RPMI8226 (cell line): ENCODE measurements at regions not wholly inside any gene's neighbourhood (a gene's known extent, or its start where the extent isn't known, plus 50 kb on each side); places are given as distances from the start of the nearest gene placed in this dataset.

Experiments
- DNase-seq: peaks from one replicate; pipeline ENCODE4 v3.0.0-alpha.2; 2015

DNA sequence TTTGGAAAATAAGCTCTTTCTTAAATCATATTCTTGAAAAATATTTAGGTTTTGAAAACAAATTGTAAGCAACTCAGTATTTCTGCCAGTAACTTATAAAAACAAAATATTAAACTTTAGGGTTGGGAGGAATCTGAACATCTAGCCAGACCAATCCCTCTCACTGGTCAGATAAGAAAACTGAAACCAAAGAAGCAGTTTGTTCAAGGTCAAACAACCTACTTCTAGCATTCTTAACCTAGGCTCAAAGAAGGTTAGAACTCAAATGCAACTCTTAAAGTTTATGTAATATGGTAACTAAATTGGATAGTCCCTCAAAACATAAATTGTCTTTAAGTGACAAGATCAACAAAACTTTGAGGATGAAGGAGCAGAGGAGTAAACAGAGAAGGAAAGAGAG, 374.9 kb upstream of the TNC start:
- no peak for DNase-seq

DNA sequence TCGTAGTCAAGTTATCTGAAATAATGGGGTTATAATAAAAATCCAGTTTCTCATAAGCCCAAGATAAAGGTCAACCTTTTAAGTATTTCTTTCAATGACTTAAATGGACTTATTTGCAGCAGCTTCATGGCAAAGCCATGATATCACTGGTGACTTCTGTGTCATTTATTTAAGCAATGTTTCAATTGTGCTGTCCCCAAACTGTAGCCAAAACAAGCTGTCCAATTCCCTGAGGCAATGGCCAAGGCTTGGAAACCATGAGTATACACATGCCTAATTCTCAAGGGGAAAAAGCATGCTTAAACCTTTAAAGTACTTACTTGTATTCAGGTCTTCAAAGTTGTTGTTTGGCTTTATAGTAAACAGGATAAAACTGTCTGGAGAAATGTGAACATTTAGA, 376.4 kb upstream of the TNC start:
- DNase-seq, result no peak

DNA sequence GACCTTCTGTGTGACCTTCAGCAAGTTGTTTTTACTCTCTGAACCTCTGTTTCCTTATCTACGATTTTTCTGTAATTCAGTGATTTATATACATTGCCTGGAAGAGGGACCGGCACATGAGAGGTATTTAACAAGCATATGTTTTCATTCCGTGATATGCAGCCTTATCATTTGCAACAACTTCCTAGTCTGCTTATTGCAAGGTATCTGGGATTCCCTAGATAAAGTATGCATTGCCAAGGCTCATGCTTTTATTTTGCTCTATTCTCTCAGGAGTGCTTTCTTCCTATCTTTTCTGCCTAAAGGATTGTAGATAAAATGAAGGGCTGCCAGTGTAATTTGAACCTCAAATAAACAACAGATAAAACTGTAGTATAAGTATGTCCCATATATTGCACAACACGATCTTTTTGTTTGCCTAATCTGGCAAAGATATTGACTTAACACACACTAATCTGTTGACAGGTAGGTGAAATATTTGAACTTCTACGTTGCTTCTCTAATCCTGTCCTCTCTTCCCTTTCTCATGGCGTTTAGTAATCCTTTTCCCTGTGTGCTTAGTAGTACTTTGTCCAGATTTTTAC, 377.2 kb upstream of the TNC start:
- no peak for DNase-seq

DNA sequence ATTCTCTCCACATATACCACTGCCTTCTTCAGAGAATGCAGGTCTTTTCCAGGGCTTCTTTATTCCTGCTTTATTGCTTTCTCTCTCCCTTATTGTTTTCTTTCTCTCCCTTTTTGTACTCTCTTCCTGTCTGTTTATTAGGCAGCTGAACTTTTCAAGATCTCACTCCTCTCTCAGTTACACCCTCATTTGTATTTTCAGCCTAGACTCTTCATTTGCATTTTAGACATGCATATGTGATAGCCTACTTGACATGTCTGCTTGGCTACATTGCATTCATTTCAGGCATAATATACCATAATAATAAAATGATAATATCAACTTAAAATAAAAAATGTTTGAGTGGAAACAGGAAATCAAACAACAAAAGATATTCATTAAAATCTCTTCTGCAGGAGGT, 377.9 kb upstream of the TNC start:
- no peak for DNase-seq

DNA sequence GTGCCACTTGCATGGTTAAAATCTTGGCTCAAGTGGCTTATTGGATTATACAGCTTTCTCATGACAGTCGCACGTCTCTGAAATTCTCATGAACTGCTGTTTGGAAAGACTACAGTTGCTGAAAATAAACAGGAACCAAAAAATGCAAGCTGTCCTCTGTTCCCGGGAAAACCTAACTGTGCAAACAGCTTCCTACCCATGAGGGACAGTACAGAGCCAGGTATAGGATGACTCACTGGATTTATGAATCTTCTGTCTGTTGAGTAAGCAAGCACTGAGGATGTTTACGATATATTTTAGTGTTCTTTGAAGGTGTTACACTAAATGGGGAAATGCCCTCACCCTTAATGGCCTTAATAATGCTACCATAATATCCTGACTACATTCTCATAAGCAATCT, 380.3 kb upstream of the TNC start:
- DNase-seq, result no peak

DNA sequence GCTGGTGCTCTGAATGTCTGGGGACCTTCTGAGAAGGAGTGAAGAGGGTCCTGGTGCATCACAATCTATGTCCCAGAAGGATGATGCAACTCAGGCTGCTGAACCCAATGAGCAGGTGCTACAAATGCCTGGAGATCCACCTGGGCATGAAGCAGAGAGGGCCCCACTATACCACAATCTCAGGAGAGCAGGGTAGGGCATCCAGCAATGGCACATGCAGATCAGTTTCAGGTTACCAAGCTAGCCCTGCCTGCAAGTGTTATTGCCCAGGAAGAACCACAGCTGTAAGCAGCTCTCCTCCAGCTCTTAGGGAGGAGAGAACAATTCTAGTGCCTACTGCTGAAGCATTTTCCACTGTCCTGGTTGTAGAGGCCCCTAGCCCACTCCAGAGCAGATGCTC, 389.2 kb upstream of the TNC start:
- DNase-seq, result no peak

DNA sequence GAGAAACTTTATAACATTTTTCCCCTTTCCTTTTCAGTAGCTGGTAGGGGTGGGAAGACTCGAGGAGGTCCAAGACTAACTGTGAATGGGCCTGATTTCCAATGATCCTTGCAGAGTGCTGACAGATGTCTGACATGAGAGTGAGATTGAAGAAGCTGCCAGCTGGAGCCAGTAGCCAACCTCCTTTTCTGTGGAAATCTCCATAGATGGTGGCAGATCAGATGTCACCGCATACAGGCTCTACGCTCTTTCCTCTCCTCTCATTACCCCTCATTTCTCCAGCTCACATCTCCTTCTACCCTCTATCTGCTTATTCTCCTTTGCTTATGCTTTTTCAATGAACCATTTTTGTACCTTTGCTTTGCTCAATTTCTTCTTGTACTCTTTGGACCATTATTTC, 395.2 kb upstream of the TNC start:
- no peak for DNase-seq

DNA sequence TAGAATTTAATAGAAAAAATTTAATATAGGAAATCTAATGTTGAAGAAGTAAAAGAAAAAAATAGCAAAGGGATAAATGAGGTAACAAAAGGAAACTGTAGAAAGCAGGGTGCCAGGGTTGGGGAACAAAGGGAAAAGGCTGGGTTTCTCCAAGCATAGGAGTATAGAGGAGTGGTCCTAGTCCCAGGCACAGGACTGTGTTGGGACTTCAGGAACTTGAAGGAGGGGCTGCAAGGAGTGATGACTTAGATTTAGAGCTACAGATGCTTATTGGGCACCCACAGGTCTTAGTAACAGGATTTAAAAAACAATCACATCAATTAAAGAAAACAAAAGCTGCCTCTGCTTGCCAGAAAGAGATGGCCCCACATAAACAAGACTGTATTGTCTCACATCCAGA, 396.5 kb upstream of the TNC start:
- DNase-seq, result no peak

DNA sequence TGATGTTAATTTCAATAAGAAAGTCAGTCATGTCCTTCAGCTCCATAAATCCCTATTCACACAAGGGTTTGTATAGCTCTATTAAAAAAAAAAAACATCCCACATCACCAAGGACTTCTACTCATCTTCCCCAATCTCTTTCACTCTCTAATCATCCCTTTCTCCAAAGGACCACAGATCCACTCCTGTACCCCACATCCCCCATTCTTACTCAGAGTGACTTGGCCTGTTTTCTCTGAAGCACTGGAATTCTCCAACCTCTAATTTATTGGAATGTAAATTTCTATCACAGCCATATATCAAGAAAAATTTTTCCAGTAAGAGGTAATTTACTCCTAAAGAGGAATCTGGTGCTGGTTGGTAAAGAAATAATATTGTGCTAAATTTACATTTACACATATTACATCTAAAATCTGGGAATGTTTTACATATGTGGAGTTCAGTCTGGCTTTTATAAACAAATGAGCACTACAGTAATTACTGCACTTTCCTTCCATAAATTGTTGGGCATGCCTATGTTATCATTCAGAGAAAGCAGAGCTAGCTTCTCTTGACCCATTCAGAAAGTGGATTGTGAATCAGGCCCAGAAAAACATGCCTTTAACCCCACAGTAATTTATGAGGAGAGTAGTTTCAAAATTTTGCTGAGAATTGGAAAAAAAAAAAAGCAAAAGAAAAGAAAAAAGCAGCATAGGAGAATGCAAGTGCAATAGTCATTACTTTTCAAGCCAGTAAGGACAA, 399.5 kb upstream of the TNC start:
- no peak for DNase-seq

DNA sequence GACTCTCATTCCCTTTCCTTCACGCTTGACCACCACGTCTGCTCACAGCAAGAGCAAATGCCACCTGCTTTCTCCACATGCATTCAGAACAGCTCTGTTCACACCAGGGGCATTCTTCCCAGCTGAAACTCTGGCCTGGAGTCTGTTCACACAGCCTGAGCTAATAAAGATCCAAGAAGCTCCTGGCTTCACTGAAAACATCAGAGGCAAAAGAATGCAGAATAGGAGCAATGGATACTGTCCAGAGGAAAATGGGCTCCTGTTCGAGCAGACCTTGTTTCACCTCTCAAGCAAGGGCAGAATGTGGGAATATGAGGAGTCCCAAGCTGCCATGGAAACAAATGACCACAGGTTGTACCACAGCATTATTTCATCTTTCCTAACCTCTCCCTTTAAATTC, 402.7 kb upstream of the TNC start:
- no peak for DNase-seq

DNA sequence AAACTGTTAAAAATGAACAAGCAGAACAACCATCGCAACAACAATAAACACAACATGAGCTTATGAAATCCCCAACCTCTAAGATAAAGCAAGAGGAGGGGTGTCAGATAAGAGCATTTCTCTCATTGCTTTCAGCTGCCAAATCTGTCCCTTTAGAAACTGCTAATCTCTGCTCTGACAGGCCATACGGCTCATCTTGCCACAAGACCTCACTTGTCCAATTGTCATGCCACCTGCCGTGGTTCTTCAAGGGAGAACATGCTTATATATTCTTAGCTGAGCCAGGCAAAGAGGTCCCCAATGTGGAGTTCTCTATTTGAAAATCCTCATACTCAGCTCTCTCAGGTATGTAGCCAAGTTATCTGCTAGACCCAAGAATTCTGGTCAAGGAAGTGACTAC, 405.0 kb upstream of the TNC start:
- no peak for DNase-seq

DNA sequence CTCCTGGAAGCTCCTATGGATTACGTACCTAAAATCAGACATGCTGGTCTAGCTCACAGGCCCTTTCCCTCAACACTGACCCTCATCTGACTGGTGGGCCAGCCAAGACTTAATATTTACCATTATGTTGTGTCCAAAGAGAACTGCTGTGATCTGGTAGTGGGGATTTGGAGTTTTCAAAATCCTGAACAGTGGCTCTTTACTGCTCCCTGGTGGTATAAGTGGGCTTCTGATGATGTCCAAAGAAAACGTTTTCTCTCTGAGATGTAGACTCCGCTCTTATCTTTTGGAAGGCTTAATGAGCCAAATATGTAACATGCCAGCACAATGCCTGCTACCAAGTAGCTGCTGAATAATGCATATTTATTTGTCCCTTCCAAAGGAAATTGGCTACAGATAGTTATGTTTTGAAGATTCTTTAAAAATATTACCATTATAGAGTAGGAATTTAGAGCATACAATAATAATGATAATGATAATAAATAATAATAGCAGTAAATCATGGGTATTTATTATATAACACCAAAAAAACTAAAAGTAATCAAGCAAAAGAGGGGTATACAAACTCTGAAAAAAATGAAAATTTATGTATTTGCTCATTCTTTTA, 406.6 kb upstream of the TNC start:
- peak; percentile 28 for DNase-seq

DNA sequence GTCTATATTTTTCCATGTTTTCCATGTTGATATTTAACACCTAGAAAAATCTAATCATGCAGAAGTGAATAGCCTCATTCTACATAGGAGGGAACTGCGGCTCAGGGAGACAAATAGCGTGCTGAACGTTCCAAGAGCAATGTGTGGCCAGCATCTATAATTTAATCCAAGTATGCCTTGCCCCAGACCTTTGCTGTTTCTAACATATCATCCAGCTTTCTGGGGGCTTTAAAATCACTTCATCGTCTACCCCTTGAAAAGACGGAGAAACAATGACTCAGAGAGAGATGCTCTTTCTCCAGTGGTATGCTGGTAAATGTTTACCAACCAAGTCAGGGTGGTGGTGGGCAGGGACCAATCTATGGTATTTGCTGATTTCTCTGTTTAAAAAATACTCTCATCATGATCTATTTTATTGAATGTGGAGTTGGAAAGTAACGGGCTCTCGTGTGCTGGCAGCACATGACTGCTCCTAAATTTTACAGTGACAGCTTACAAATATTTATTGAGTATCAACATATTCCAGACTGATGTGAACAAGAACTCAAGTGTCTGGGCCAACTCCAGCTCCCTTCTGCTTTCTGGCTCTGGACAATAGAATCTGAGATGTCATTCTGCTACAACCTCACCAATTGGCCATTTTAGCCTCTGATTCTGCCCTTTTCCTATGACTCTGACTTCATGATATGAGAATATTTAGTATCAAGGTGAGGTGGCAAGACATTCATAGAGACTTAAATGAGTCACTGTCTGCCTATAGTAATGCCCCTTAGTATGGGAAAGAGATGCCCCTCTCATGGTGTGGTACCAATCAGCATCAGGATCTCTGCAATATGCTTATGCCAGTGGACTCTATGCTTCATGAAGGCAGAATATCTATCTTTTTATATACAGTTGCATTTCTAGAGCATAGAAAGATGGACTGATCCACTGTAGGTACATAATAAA, 407.4 kb upstream of the TNC start:
- no peak for DNase-seq

DNA sequence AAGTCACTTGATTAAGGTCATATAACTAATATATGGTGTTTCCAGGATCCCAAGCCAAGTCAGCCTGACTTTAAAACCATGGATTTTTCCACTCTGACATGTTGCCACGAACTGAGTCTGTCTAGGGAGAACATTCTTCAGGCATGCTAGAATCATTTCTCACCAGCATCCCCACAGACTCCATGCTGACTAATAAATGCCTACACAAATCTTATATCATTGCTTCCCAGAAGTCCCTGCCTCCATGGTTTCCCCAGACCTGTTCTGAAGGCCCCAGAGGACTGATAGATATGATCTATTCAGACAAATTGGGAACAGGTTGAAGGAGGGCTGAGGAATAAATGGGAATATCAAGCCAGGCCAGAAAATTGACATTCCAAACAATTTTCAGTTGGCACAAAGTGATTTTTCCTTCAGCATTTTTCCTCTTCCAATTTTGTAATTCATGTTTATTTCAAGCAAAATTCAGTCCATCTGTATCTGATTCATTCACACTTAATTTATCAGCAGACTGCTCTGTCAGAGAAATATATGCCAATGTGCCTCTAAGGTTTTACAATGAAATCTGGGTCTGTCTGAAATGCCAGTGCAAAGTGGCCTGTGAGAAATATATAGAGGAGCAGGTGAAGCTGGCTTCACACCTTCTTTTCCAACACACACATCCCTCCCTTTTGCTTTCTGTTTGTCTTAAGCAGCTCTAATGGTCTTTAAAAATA, 413.6 kb upstream of the TNC start:
- no peak for DNase-seq

DNA sequence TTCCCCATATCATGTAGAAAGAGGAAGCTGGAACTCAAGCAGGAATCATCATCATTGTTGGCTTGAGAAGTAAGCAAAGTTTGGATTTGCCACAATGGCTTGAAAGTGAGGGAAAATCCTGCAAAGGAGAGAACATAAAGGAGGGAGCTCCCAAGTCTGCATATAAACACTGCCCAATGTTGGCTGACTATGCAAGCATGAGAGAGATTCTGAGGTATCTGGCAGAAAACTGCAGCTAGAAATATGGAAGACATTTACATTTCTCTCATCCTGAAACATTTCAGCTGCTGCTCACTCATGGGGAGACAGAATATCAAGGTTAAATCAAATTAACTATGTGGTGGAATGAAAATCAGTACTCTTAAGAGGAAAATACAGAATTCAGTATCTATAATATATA, 415.6 kb upstream of the TNC start:
- no peak for DNase-seq

DNA sequence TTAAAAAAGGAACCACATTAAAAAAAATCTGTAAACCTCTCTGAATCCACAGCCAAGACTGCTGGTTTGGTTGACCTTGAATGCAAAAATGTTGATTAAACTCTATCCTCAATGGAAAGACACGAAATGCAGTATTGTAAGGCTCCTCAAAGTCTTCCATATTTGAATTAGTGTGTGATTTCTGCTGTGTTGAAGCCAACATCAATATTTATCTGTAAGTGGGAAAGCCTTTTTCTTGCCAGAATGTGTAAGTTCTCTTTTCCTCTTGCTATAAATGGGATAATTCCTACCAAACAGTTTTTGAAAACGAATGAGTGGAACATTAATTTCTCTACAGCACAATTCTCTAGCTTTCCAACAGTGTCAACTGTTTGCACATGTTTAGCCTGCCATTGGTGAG, 422.1 kb upstream of the TNC start:
- no peak for DNase-seq

DNA sequence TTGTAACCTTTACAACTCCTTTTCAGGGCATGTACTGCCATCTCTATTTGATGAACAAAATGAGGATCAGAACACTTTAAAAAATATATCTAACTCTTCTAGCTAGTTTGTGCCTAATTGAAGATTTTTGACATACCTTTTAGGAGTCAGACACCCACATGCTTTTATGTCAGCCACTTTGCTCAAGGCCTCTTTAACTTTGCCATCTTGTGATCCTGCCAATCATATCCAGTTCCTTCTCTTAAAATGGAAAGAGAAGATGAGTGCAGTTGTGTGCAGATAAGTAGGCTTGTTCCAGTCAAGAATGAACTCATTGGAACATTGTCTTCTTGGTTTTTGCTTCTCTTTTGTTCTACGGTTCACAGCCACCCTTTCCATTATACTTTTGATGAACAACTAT, 425.6 kb upstream of the TNC start:
- DNase-seq, result no peak

DNA sequence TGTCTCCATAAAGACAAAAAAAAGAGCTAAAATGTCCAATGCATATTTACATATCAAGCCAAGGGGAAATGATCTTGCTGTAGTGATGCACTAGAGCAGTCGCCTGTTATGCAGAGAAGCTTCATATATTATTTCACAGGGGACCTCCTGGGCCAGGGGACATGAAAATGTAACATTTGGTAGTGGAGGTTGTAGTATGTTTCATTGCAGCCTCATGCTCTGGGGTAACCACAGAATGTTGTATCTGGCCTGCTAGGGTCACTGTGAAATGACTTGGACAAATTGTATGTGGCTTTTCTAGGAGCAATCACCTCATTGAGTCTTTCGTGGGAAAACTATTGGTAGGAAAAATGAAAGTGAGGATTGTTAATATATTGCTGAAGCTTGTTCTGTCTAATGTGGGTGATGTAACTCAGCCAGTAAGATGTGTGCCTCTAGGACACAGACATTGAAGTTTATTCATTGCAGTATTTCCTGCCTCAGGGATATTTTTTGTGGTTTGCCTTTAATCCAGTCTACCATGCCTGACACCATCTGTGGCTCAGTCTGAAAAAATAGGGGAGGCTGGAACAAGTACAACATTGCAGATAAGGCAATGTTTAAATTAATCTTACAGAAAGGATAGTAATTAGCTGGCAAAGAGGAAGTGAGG, 430.8 kb upstream of the TNC start:
- DNase-seq, result no peak

DNA sequence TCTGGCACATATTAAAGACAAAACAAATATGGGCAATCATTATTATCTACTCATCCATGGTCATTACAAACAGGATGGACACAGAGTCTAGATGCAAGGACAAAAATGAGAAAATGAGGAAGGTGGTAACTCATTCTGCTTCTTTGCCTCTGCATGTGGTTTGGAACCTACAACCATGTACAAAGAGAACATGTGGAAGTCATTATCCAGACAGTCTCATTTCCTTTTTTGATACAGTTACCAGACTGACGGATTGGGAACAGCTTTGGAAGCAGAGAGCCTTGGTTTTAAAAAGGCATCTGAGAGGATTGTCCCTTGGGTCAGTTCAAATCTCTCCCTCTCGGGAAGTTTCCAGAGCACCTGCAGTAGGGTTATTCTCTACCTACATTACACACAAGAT, 433.4 kb upstream of the TNC start:
- no peak for DNase-seq

DNA sequence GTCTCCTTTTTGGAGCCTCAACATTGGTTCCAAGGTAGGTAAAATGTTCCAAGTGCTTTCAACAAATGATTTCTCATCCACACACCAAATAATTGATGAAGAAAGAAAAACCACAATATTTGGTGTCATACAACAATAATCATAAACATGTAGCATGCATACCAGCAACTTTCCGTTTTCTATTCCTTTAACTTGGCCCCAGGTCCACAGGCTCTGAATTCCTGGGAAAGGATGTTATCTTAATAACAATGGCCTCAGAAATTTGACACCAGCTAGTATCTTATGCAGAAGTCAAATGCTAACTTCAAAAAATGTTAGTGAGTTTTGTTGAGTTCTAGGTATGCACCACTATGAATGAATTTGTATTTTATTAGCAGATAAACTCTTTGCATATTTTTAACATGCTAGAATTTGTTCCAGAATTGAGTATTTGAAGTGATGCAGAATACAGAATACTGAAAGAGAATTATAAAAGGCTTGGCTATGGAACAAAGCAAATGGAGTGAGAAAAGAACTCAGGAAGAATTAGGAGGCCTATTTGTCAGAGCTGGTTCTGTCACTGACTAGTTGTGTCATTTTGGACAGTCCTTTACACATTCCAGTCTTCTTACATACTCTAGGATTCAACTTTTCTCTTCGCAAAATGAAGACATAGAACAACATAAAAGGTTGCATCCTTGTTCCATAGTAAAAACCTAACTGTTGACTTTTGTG, 435.3 kb upstream of the TNC start:
- no peak for DNase-seq

DNA sequence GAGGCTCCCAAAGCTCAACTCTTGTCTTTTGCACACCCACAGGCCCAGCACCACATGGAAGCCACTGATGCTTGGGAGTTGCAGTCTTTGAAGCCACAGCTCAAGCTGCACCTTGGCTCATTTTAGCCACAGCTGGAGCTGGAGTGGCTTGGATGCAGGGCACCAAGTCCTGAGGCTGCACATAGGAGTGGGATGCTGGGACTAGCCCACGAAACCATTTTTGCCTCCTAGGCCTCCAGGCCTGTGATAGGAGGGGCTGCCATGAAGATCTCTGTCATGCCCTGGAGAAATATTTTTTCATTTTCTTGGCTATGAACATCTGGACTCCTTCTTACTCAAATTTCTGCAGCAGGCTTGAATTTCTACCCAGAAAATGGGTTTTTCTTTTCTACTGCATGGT, 438.5 kb upstream of the TNC start:
- no peak for DNase-seq

DNA sequence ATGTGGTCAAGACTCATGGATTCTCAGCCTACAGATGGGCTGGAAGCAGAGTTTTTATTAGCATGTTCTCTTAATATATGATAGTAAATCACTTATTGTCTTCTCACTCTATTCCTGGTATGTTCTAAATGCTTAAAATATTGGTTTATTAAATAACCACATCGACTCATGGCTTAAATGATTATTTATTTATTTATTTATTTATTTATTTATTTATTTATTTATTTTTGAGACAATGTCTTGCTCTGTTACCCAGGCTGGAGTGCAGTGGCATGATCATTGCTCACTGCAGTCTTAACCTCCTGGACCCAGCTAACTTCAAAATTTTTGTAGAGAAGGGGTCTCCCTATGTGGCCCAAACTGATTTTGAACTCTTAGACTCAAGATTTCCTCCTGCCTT, 457.2 kb upstream of the TNC start:
- no peak for DNase-seq
